ENCODE measurements at regions not wholly inside any gene's neighbourhood (a gene's known extent, or its start where the extent isn't known, plus 50 kb on each side); places are given as distances from the start of the nearest gene placed in this dataset.

DNA sequence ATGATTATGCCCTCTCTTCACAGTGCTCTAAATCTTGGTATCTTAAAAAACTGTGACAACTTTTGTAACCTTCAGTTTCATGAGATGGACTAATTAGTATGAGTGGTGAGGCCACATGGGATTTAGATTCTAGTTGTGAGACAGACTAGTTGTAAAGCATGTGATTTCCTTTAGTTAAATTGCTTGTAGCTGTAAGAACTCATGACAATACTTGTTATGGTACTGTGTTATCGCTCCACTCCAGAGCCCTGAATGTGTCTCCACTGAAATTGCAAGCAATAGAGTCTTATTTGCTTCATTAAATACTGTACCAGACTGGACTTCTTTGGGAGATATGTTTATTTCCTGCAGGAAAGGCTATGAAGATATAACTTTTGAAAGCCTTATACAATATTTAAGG is 1198.3 kb upstream of the CDH6 start:
- H2BK12ac ChIP-seq (ENCODE audit: low read length) = no peak overlapping the region
- no peak overlapping the region for H3K4me3 ChIP-seq (ENCODE audit: low read depth, low read length)
- no peak overlapping the region for H2AK5ac ChIP-seq (ENCODE audit: low read length)
- no peak overlapping the region for H3K4ac ChIP-seq (ENCODE audit: low read depth, low read length)
- no peak for DNase-seq
- no peak overlapping the region for H3K27ac ChIP-seq (ENCODE audit: low read depth, low read length)
- no peak overlapping the region for H4K8ac ChIP-seq (ENCODE audit: low read depth, low read length)
- H2BK5ac ChIP-seq (ENCODE audit: low read depth, low read length, poor library complexity) = no peak overlapping the region
- H4K12ac ChIP-seq (ENCODE audit: low read depth, low read length) = no peak overlapping the region
- H3K9me3 ChIP-seq (ENCODE audit: insufficient read depth, low read depth, low read length) = no peaks in the 10 kb centered on the region
- no peak overlapping the region for H3K23ac ChIP-seq (ENCODE audit: low read length)
- WGBS (ENCODE audit: extremely low coverage, insufficient coverage, insufficient read length) = no CpG with 5 or more reads among the region's 1 CpG
- H3K79me1 ChIP-seq (ENCODE audit: low read length) = no peaks in the 10 kb centered on the region
- no peak overlapping the region for H3K4me2 ChIP-seq (ENCODE audit: low read length)
- H2BK120ac ChIP-seq (ENCODE audit: insufficient read depth, low read length, poor library complexity) = no peak overlapping the region
- H3K9ac ChIP-seq (ENCODE audit: low read length) = no peak overlapping the region
- H3K27me3 ChIP-seq (ENCODE audit: insufficient read depth, low read length) = no peaks in the 10 kb centered on the region
- no peak overlapping the region for H3K14ac ChIP-seq (ENCODE audit: low read length)
- H4K91ac ChIP-seq (ENCODE audit: low read depth, low read length) = no peak overlapping the region
- H3K4me1 ChIP-seq (ENCODE audit: control insufficient read depth in 1 of 2, insufficient read depth in 2 of 2, low read length in 2 of 2) = no peaks in the 10 kb centered on the region
- H3K79me2 ChIP-seq (ENCODE audit: control insufficient read depth, insufficient read depth, low read length, poor library complexity) = no peaks in the 10 kb centered on the region
- H3K18ac ChIP-seq (ENCODE audit: low read length) = no peak overlapping the region
- H3K36me3 ChIP-seq (ENCODE audit: control insufficient read depth in 1 of 2, insufficient read depth in 2 of 2, low read length in 2 of 2) = no peaks in the 10 kb centered on the region
- H2AFZ ChIP-seq (ENCODE audit: insufficient read depth, low read length, poor library complexity) = no peak overlapping the region

DNA sequence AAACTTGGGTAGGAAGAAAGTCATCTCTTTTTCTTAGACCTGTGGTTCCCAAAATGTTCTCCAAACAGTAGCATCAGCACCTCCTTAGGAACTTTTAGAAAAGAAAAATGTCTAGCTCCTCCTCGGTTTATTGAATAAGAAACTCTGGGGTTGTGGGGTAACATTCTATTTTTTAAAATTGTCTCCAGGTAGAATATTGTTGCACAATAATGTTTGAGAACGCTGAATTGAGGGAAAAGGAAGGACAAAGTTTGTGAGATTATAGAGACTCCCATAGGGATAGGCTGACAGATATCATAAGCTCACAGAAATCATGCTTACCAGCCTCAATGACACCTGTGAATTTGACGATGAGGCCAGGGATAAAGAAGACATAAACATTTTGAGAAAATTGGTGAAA is 1199.0 kb upstream of the CDH6 start:
- H4K12ac ChIP-seq (ENCODE audit: low read depth, low read length) = no peak overlapping the region
- no peaks in the 10 kb centered on the region for H3K9me3 ChIP-seq (ENCODE audit: insufficient read depth, low read depth, low read length)
- no peak overlapping the region for H4K91ac ChIP-seq (ENCODE audit: low read depth, low read length)
- H2BK120ac ChIP-seq (ENCODE audit: insufficient read depth, low read length, poor library complexity) = no peak overlapping the region
- H3K4me1 ChIP-seq (ENCODE audit: control insufficient read depth in 1 of 2, insufficient read depth in 2 of 2, low read length in 2 of 2) = no peaks in the 10 kb centered on the region
- no peak overlapping the region for H4K8ac ChIP-seq (ENCODE audit: low read depth, low read length)
- no peaks in the 10 kb centered on the region for H3K27me3 ChIP-seq (ENCODE audit: insufficient read depth, low read length)
- no peak overlapping the region for H2BK5ac ChIP-seq (ENCODE audit: low read depth, low read length, poor library complexity)
- no CpG with 5 or more reads among the region's 3 CpGs for WGBS (ENCODE audit: extremely low coverage, insufficient coverage, insufficient read length)
- no peaks in the 10 kb centered on the region for H3K79me2 ChIP-seq (ENCODE audit: control insufficient read depth, insufficient read depth, low read length, poor library complexity)
- H3K36me3 ChIP-seq (ENCODE audit: control insufficient read depth in 1 of 2, insufficient read depth in 2 of 2, low read length in 2 of 2) = no peaks in the 10 kb centered on the region
- H2AK5ac ChIP-seq (ENCODE audit: low read length) = no peak overlapping the region
- H3K14ac ChIP-seq (ENCODE audit: low read length) = no peak overlapping the region
- H3K27ac ChIP-seq (ENCODE audit: low read depth, low read length) = no peak overlapping the region
- H3K79me1 ChIP-seq (ENCODE audit: low read length) = no peaks in the 10 kb centered on the region
- no peak overlapping the region for H2BK12ac ChIP-seq (ENCODE audit: low read length)
- H3K18ac ChIP-seq (ENCODE audit: low read length) = no peak overlapping the region
- no peak overlapping the region for H3K4me3 ChIP-seq (ENCODE audit: low read depth, low read length)
- H3K9ac ChIP-seq (ENCODE audit: low read length) = no peak overlapping the region
- no peak overlapping the region for H3K4me2 ChIP-seq (ENCODE audit: low read length)
- no peak overlapping the region for H2AFZ ChIP-seq (ENCODE audit: insufficient read depth, low read length, poor library complexity)
- no peak overlapping the region for H3K4ac ChIP-seq (ENCODE audit: low read depth, low read length)
- DNase-seq = no peak
- H3K23ac ChIP-seq (ENCODE audit: low read length) = no peak overlapping the region

DNA sequence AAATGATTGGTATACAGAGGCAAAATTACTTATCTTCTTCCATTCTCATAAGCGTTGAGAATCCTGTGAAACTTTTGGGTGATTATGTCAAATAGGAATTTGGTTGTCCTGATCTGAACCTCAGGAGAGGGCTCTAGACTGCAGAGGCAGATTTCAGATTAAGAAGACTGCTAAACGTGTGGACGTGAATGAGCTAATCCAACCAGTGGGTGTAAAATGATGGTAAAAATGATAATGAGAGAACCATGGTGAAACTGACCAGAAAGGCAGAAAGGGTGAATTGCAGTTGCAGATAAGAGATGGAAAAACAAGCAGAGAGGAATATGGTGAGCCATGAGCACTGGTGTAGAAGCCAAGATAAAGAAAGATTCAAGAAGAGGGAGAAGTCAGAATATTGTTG is 1200.2 kb upstream of the CDH6 start:
- Histone ChIP-seq H3K36me3 (ENCODE audit: control insufficient read depth in 1 of 2, insufficient read depth in 2 of 2, low read length in 2 of 2) (no peaks in the 10 kb centered on the region), H3K27me3 (ENCODE audit: insufficient read depth, low read length) (no peaks in the 10 kb centered on the region), H4K8ac (ENCODE audit: low read depth, low read length) (no peak overlapping the region), H2AFZ (ENCODE audit: insufficient read depth, low read length, poor library complexity) (no peak overlapping the region), H3K18ac (ENCODE audit: low read length) (no peak overlapping the region), H2BK5ac (ENCODE audit: low read depth, low read length, poor library complexity) (no peak overlapping the region), H3K4me2 (ENCODE audit: low read length) (no peak overlapping the region), H3K14ac (ENCODE audit: low read length) (no peak overlapping the region), H3K4ac (ENCODE audit: low read depth, low read length) (no peak overlapping the region), H4K12ac (ENCODE audit: low read depth, low read length) (no peak overlapping the region), H2BK120ac (ENCODE audit: insufficient read depth, low read length, poor library complexity) (no peak overlapping the region), H2BK12ac (ENCODE audit: low read length) (no peak overlapping the region), H3K79me2 (ENCODE audit: control insufficient read depth, insufficient read depth, low read length, poor library complexity) (no peaks in the 10 kb centered on the region), H3K9ac (ENCODE audit: low read length) (no peak overlapping the region), H2AK5ac (ENCODE audit: low read length) (no peak overlapping the region), H4K91ac (ENCODE audit: low read depth, low read length) (no peak overlapping the region), H3K9me3 (ENCODE audit: insufficient read depth, low read depth, low read length) (no peaks in the 10 kb centered on the region), H3K27ac (ENCODE audit: low read depth, low read length) (no peak overlapping the region), H3K4me3 (ENCODE audit: low read depth, low read length) (no peak overlapping the region), H3K4me1 (ENCODE audit: control insufficient read depth in 1 of 2, insufficient read depth in 2 of 2, low read length in 2 of 2) (no peaks in the 10 kb centered on the region), H3K23ac (ENCODE audit: low read length) (no peak overlapping the region), H3K79me1 (ENCODE audit: low read length) (no peaks in the 10 kb centered on the region)
- DNase-seq = no peak
- WGBS (ENCODE audit: extremely low coverage, insufficient coverage, insufficient read length) = no CpG with 5 or more reads among the region's 3 CpGs

DNA sequence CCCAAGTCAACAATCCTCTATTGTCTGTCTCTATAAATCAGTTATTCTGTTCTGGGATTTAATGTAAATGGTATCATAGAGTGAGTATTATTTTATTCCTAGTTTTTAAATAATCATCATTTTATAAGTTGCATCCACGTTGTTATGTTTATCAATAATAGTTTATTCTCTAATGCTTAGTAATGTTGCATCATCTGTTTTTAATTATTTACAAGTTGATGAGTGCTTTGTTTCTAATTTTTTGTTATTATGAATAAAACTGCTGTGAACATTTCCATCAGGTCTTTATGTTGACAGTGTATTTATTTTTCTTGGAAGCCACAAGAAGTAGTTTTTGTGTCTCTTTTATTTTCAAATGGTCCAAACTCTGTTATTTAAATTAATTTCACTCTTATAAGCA is 1201.2 kb upstream of the CDH6 start:
- H3K4me2 ChIP-seq (ENCODE audit: low read length) = no peak overlapping the region
- no peak overlapping the region for H3K4me3 ChIP-seq (ENCODE audit: low read depth, low read length)
- no peak overlapping the region for H2BK12ac ChIP-seq (ENCODE audit: low read length)
- no peaks in the 10 kb centered on the region for H3K27me3 ChIP-seq (ENCODE audit: insufficient read depth, low read length)
- H2BK120ac ChIP-seq (ENCODE audit: insufficient read depth, low read length, poor library complexity) = no peak overlapping the region
- H3K27ac ChIP-seq (ENCODE audit: low read depth, low read length) = no peak overlapping the region
- no peak overlapping the region for H2BK5ac ChIP-seq (ENCODE audit: low read depth, low read length, poor library complexity)
- no peak overlapping the region for H2AFZ ChIP-seq (ENCODE audit: insufficient read depth, low read length, poor library complexity)
- no peak overlapping the region for H3K23ac ChIP-seq (ENCODE audit: low read length)
- no peak overlapping the region for H2AK5ac ChIP-seq (ENCODE audit: low read length)
- H3K79me2 ChIP-seq (ENCODE audit: control insufficient read depth, insufficient read depth, low read length, poor library complexity) = no peaks in the 10 kb centered on the region
- H3K36me3 ChIP-seq (ENCODE audit: control insufficient read depth in 1 of 2, insufficient read depth in 2 of 2, low read length in 2 of 2) = no peaks in the 10 kb centered on the region
- no peak overlapping the region for H4K8ac ChIP-seq (ENCODE audit: low read depth, low read length)
- no peak overlapping the region for H3K9ac ChIP-seq (ENCODE audit: low read length)
- DNase-seq = no peak
- no peaks in the 10 kb centered on the region for H3K9me3 ChIP-seq (ENCODE audit: insufficient read depth, low read depth, low read length)
- no peaks in the 10 kb centered on the region for H3K79me1 ChIP-seq (ENCODE audit: low read length)
- H3K18ac ChIP-seq (ENCODE audit: low read length) = no peak overlapping the region
- no CpG with 5 or more reads among the region's 1 CpG for WGBS (ENCODE audit: extremely low coverage, insufficient coverage, insufficient read length)
- H4K91ac ChIP-seq (ENCODE audit: low read depth, low read length) = no peak overlapping the region
- H3K4ac ChIP-seq (ENCODE audit: low read depth, low read length) = no peak overlapping the region
- H4K12ac ChIP-seq (ENCODE audit: low read depth, low read length) = no peak overlapping the region
- no peak overlapping the region for H3K14ac ChIP-seq (ENCODE audit: low read length)
- H3K4me1 ChIP-seq (ENCODE audit: control insufficient read depth in 1 of 2, insufficient read depth in 2 of 2, low read length in 2 of 2) = no peaks in the 10 kb centered on the region
